ENCODE measurements at regions not wholly inside any gene's neighbourhood (a gene's known extent, or its start where the extent isn't known, plus 50 kb on each side); places are given as distances from the start of the nearest gene placed in this dataset.
A peak's percentile ranks its signal among the peaks of the same experiment; 100 is the strongest.

DNA sequence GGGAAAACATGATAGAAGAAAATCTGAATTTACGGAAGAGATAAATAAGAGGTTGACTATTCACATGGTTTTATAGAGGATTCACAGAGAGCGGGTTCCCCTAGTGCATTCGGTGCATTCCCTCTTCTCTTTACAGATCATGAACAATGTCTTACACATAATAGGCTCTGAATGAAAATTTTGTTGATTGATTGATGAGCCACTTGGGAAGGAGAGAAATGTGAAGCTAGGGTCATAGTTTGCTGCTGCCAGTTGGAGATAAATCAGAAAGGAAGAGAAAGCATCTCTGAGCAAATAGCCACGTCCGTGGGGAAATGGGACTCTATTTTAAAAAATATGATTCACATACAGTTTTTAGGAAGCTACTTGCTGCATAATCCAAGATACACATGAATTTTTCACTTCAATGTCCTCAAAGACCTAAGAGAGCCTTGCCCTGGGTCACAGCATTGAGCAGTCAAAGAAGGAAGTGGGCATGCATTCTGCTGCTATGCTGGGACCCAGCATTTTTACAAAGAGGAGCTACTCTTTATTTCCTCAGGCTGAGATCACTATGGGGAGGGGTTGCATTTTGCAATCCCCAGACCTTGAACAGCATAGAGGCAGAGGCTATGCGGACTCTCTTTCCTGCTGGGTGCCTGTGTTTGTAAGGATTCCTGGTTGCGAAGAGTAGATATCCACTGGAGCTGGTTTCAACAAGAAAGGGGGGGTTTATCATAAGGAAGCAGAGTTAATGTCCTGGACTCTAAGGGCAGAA lies 395.3 kb downstream of the TSN start:
- H3K27ac Mint-ChIP-seq (ENCODE audit: unreplicated experiment): no peak overlapping the region

DNA sequence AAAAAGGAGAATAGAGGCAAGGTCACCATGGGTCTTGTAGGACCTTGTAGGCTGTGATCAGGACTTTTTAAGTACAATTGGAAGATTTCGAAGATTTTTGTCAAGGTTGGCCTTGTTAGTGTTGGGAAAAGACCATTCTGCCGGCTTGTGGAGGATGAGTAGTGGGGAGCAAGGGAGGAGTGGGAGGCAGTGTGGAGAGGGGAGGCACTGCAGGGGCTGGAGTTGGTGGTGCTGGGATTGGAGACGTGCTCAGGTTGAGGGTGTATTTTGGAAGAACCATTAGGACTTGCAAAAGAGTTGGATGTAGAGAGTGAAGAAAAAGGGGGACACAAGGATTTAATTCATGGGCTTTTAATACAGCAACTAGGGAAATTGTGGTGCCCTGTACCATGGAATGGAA lies 397.1 kb downstream of the TSN start:
- peaks cover 31% of the 10 kb centered on the region for H3K4me1 Mint-ChIP-seq (ENCODE audit: unreplicated experiment)

More for the DNA sequence above, 395.3 kb downstream of the TSN start:
- no peak for DNase-seq (ENCODE audit: low spot score)
- no peak overlapping the region for H3K4me3 Mint-ChIP-seq (ENCODE audit: unreplicated experiment)
- H3K4me1 Mint-ChIP-seq (ENCODE audit: unreplicated experiment): peaks cover 24% of the 10 kb centered on the region
- H3K36me3 Mint-ChIP-seq (ENCODE audit: low read depth, unreplicated experiment): no peaks in the 10 kb centered on the region
- H3K9me3 Mint-ChIP-seq (ENCODE audit: unreplicated experiment): no peaks in the 10 kb centered on the region
- TF ChIP-seq, protein P1, sequence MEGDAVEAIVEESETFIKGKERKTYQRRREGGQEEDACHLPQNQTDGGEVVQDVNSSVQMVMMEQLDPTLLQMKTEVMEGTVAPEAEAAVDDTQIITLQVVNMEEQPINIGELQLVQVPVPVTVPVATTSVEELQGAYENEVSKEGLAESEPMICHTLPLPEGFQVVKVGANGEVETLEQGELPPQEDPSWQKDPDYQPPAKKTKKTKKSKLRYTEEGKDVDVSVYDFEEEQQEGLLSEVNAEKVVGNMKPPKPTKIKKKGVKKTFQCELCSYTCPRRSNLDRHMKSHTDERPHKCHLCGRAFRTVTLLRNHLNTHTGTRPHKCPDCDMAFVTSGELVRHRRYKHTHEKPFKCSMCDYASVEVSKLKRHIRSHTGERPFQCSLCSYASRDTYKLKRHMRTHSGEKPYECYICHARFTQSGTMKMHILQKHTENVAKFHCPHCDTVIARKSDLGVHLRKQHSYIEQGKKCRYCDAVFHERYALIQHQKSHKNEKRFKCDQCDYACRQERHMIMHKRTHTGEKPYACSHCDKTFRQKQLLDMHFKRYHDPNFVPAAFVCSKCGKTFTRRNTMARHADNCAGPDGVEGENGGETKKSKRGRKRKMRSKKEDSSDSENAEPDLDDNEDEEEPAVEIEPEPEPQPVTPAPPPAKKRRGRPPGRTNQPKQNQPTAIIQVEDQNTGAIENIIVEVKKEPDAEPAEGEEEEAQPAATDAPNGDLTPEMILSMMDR (IDR thresholded peaks at IDR 0.05; ENCODE audit: unreplicated experiment): no peak
- peaks cover 7% of the 10 kb centered on the region for H3K27me3 Mint-ChIP-seq (ENCODE audit: unreplicated experiment)

DNA sequence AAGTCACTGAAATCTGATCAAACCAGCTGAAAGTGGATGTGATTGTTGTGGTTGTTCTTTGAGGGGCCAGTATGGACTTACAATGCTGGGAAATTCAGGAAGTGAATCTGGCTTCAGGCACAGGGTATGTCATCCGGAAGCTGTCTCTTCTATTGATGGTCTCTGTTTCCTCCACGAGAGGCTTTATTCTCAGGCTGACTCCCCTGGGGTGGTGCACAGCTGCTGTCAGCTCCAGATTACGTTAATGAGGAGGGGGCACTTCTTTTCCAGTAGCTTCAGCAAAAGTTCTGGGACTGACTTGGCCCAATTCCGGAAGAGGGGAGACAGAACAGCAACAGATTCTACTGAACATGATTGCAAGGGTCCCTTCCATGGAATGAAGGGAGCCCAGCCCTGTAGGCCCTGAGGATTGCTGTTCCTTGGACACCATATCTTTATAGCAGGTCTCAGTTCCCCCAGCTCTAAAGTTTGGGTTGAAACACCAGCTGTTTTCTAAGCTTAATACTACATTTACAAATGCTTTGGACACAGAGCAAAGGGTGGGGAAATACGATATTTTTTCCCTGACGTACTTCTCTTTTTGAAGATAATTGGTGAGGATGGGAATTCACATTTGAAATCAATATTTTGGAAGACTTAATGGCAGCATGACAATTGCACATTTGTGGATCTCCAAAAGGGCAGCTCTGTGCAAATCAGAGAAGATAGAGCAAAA lies 400.9 kb downstream of the TSN start:
- H3K36me3 Mint-ChIP-seq (ENCODE audit: low read depth, unreplicated experiment): no peaks in the 10 kb centered on the region
- H3K9me3 Mint-ChIP-seq (ENCODE audit: unreplicated experiment): no peaks in the 10 kb centered on the region
- H3K27ac Mint-ChIP-seq (ENCODE audit: unreplicated experiment): peak overlapping the region; percentile 64
- H3K4me1 Mint-ChIP-seq (ENCODE audit: unreplicated experiment): peaks cover 23% of the 10 kb centered on the region
- H3K27me3 Mint-ChIP-seq (ENCODE audit: unreplicated experiment): peaks cover 4% of the 10 kb centered on the region
- no peak for DNase-seq (ENCODE audit: low spot score)
- TF ChIP-seq, protein P1 (IDR thresholded peaks at IDR 0.05; ENCODE audit: unreplicated experiment): no peak
- no peak overlapping the region for H3K4me3 Mint-ChIP-seq (ENCODE audit: unreplicated experiment)

More for the DNA sequence above, 397.1 kb downstream of the TSN start:
- DNase-seq (ENCODE audit: low spot score): no peak
- H3K36me3 Mint-ChIP-seq (ENCODE audit: low read depth, unreplicated experiment): no peaks in the 10 kb centered on the region
- H3K27ac Mint-ChIP-seq (ENCODE audit: unreplicated experiment): no peak overlapping the region
- H3K4me3 Mint-ChIP-seq (ENCODE audit: unreplicated experiment): no peak overlapping the region
- TF ChIP-seq, protein P1 (IDR thresholded peaks at IDR 0.05; ENCODE audit: unreplicated experiment): no peak
- H3K9me3 Mint-ChIP-seq (ENCODE audit: unreplicated experiment): no peaks in the 10 kb centered on the region
- peaks cover 7% of the 10 kb centered on the region for H3K27me3 Mint-ChIP-seq (ENCODE audit: unreplicated experiment)

DNA sequence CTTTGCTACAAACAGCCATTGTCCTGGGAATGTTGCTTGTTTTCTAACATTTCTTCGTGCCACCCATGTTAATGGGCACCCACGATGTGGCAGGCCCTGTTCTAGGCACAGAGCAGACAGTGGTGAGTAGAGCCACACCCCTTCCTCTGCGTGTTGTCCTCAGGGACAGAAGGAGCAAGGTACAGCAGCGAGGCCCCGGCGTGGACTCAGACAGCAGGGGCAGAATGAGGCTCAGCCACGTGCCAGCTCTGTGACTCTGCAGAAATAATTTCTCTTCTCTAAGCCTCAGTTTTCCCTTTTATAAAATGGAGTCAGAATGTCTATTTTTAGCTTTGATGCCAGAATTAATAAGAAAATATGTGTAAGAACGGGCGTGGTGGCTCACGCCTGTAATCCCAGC lies 401.7 kb downstream of the TSN start:
- Mint-ChIP-seq H3K36me3 (ENCODE audit: low read depth, unreplicated experiment) (no peaks in the 10 kb centered on the region), H3K27me3 (ENCODE audit: unreplicated experiment) (peaks cover 4% of the 10 kb centered on the region), H3K27ac (ENCODE audit: unreplicated experiment) (no peak overlapping the region), H3K4me3 (ENCODE audit: unreplicated experiment) (no peak overlapping the region), H3K4me1 (ENCODE audit: unreplicated experiment) (peaks cover 22% of the 10 kb centered on the region), H3K9me3 (ENCODE audit: unreplicated experiment) (no peaks in the 10 kb centered on the region)
- TF ChIP-seq, protein P1 (IDR thresholded peaks at IDR 0.05; ENCODE audit: unreplicated experiment): no peak
- no peak for DNase-seq (ENCODE audit: low spot score)

DNA sequence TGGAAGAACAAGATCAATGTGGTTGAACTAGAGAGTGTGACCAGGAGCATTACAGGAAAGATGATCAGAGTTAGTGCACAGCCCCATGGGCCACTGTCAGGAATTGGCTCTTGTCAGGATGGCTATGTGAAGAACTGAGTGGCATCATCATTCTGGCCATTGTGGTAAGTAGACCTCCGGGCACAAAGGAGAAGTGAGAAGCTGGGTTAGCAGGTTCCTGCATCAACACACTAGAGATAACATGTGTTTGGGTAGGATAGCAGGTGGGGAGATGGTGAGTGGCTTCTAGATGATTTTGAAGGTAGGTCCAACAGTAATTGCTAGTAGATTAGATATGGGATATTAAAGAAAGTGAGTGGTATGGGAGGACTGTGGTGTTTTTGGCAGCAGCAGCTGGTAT lies 408.2 kb downstream of the TSN start:
- Mint-ChIP-seq H3K36me3 (ENCODE audit: low read depth, unreplicated experiment) (no peaks in the 10 kb centered on the region), H3K27me3 (ENCODE audit: unreplicated experiment) (peaks cover 1% of the 10 kb centered on the region), H3K27ac (ENCODE audit: unreplicated experiment) (no peak overlapping the region), H3K4me3 (ENCODE audit: unreplicated experiment) (no peak overlapping the region), H3K9me3 (ENCODE audit: unreplicated experiment) (no peaks in the 10 kb centered on the region), H3K4me1 (ENCODE audit: unreplicated experiment) (no peaks in the 10 kb centered on the region)
- TF ChIP-seq, protein P1 (IDR thresholded peaks at IDR 0.05; ENCODE audit: unreplicated experiment): no peak
- DNase-seq (ENCODE audit: low spot score): no peak

Data from endothelial cell (in vitro differentiated cells).